ENCODE measurements at regions not wholly inside any gene's neighbourhood (a gene's known extent, or its start where the extent isn't known, plus 50 kb on each side); places are given as distances from the start of the nearest gene placed in this dataset.
A peak's percentile ranks its signal among the peaks of the same experiment; 100 is the strongest.
"Not testable (repeated sequence)": the region's sequence is repeated elsewhere in the genome, so short reads cannot be mapped to it uniquely, and the experiment has no call there.

- H3K9me3 ChIP-seq (replicated peaks; ENCODE audit: insufficient read depth, low read length); H3K79me2 ChIP-seq (ENCODE audit: low read length); H3K27ac ChIP-seq (ENCODE audit: low read length); H3K36me3 ChIP-seq (replicated peaks; ENCODE audit: insufficient read depth, low read length); H3K9ac ChIP-seq (ENCODE audit: low read length); H3F3A ChIP-seq (ENCODE audit: insufficient read depth, low read length); H4K20me1 ChIP-seq (ENCODE audit: insufficient read depth, low read length); H3K4me1 ChIP-seq (ENCODE audit: low read length); H3K27me3 ChIP-seq (replicated peaks; ENCODE audit: insufficient read depth, low read length); H3K4me3 ChIP-seq (ENCODE audit: low read length); H3K4me2 ChIP-seq (ENCODE audit: low read depth, low read length); H2AFZ ChIP-seq (ENCODE audit: low read length); H3K9me2 ChIP-seq (replicated peaks; ENCODE audit: insufficient read depth, low read length); DNase-seq: not testable (repeated sequence)
Measured at GRCh38 chr17:20687584-20687983, 108.1 kb downstream of the CDRT15L2 start.

DNA sequence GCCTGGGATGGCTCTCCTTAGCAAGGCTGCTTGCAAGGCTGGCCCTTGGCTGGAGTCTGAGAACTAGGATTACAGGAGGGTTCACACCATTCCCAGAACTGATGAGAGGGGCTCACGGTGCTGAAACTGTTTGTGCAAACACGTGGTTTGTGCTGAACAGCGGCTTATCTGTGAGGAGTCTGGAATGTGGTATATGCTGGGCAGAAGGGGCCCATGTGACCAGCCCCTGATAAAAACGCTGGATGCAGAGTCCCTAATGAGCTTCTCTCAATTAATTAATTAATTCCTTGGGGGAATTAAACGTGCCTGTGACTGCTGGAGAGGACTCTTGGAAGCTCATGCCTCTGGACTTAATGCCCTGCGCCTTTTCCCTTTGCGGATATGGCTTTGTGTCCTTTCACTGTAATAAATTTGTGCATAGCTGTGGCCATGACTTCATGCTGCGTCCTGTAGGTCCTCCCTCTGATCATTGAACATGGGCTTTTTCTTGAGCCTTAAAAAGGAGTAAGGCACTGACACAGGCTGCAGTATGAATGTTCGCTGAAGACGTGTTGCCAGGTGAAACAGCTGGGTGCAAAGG is 109.7 kb downstream of the CDRT15L2 start:
- not testable (repeated sequence) for H3K36me3 ChIP-seq (replicated peaks; ENCODE audit: insufficient read depth, low read length); H3K4me3 ChIP-seq (ENCODE audit: low read length); H3K79me2 ChIP-seq (ENCODE audit: low read length); H3K27me3 ChIP-seq (replicated peaks; ENCODE audit: insufficient read depth, low read length); H3K9me3 ChIP-seq (replicated peaks; ENCODE audit: insufficient read depth, low read length); DNase-seq; H3K9me2 ChIP-seq (replicated peaks; ENCODE audit: insufficient read depth, low read length); H3F3A ChIP-seq (ENCODE audit: insufficient read depth, low read length); H3K4me1 ChIP-seq (ENCODE audit: low read length); H3K9ac ChIP-seq (ENCODE audit: low read length); H4K20me1 ChIP-seq (ENCODE audit: insufficient read depth, low read length); H3K4me2 ChIP-seq (ENCODE audit: low read depth, low read length); H2AFZ ChIP-seq (ENCODE audit: low read length); H3K27ac ChIP-seq (ENCODE audit: low read length)

DNA sequence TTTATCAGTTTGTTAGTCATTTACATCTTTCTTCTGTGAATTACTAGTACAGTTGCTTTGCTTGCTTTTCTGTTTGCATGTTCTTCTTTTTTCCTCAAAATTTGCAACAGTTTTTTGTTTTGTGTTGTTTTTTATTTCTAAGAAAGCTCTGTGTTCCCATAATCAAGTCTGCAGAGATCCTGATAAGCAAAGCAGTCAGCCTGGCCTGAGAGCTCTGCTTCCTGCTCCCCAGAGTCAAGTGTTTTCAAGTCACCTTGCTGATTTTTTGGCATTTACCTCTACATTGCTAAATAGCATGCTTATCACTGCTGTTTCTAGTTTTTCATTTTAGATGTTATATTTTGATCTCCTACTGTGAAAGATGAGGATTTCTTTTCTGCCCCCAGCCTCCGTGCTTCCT is 113.2 kb downstream of the CDRT15L2 start:
- H3K27me3 ChIP-seq (replicated peaks; ENCODE audit: insufficient read depth, low read length); H3K9ac ChIP-seq (ENCODE audit: low read length); H3K9me2 ChIP-seq (replicated peaks; ENCODE audit: insufficient read depth, low read length); H3K4me3 ChIP-seq (ENCODE audit: low read length); H3K4me1 ChIP-seq (ENCODE audit: low read length); H3K4me2 ChIP-seq (ENCODE audit: low read depth, low read length); H2AFZ ChIP-seq (ENCODE audit: low read length); H3K79me2 ChIP-seq (ENCODE audit: low read length); H3K36me3 ChIP-seq (replicated peaks; ENCODE audit: insufficient read depth, low read length); DNase-seq; H3K9me3 ChIP-seq (replicated peaks; ENCODE audit: insufficient read depth, low read length); H4K20me1 ChIP-seq (ENCODE audit: insufficient read depth, low read length); H3K27ac ChIP-seq (ENCODE audit: low read length); H3F3A ChIP-seq (ENCODE audit: insufficient read depth, low read length): not testable (repeated sequence)

- H4K20me1 ChIP-seq (ENCODE audit: insufficient read depth, low read length); H3K4me1 ChIP-seq (ENCODE audit: low read length); H3K4me3 ChIP-seq (ENCODE audit: low read length); H3K9me2 ChIP-seq (replicated peaks; ENCODE audit: insufficient read depth, low read length); DNase-seq; H3F3A ChIP-seq (ENCODE audit: insufficient read depth, low read length); H3K36me3 ChIP-seq (replicated peaks; ENCODE audit: insufficient read depth, low read length); H3K9ac ChIP-seq (ENCODE audit: low read length); H3K79me2 ChIP-seq (ENCODE audit: low read length); H3K27me3 ChIP-seq (replicated peaks; ENCODE audit: insufficient read depth, low read length); H2AFZ ChIP-seq (ENCODE audit: low read length); H3K9me3 ChIP-seq (replicated peaks; ENCODE audit: insufficient read depth, low read length); H3K27ac ChIP-seq (ENCODE audit: low read length); H3K4me2 ChIP-seq (ENCODE audit: low read depth, low read length): not testable (repeated sequence)
Measured at GRCh38 chr17:20695871-20696270, 116.3 kb downstream of the CDRT15L2 start.

DNA sequence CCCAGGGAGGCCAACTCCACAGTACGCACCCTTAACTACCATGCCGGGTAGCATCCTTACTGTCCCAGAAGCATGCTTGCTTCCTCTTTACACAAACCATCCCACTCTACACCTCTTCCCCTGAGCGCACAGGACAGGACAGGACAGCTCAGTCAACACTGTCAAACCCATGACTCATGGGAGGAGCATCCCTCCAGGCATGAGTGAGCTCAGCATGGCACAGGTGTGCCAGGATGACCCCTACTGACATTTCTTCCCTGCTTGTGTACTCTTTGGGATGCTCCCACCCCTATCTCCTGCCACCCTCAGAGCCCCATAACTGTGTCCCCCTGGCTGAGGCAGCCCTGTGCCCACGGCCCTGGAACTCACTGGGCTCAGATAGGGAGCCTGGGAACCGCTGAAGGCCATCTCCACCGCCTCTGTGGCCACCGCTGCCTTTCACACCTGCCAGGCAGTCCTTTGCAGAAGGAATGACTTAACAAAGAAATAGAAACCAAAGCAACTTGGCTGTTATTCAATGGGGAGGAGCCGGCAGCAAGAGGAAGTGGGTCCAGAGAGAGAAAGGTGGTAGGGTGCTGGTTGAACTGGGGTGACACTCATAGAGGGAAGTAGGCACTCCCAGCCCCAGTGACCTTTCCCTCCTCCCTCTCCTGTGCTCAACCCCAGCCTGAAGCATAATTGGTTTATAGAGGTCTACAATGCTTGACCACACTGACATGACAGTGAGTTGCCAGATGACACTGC is 119.1 kb downstream of the CDRT15L2 start:
- not testable (repeated sequence) for H4K20me1 ChIP-seq (ENCODE audit: insufficient read depth, low read length); H3K9ac ChIP-seq (ENCODE audit: low read length); H3K27me3 ChIP-seq (replicated peaks; ENCODE audit: insufficient read depth, low read length); H3K9me2 ChIP-seq (replicated peaks; ENCODE audit: insufficient read depth, low read length); H3K36me3 ChIP-seq (replicated peaks; ENCODE audit: insufficient read depth, low read length); H3K4me3 ChIP-seq (ENCODE audit: low read length); H3F3A ChIP-seq (ENCODE audit: insufficient read depth, low read length); H3K9me3 ChIP-seq (replicated peaks; ENCODE audit: insufficient read depth, low read length); H3K79me2 ChIP-seq (ENCODE audit: low read length); H3K4me1 ChIP-seq (ENCODE audit: low read length)
- H3K4me2 ChIP-seq (ENCODE audit: low read depth, low read length), result peak overlapping the region; percentile 31; the same call in 1 of the 2 replicates
- H2AFZ ChIP-seq (ENCODE audit: low read length), result peak overlapping the region; percentile 2; the same call in 1 of the 2 replicates
- peak; percentile 57 for DNase-seq
- peak overlapping the region; percentile 20; the same call in 1 of the 2 replicates for H3K27ac ChIP-seq (ENCODE audit: low read length)

DNA sequence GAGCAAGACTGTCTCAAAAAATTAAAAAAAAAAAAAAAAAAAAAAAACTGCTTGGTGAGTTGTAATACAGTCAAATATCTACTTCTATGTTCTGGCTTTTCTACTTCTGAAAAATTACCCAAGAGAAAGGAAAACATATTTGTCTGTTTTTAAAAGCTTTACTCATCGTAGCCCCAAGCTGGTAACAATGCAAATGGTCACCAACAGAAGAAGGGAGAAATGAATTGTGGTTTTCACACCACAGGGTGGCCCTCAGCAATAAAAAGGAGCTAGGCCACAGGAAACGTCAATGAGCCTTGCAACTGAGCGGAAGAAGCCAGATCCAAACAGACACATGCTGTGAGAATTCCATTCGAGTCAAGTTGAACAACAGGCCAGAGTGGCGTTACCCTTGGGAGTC is 121.0 kb downstream of the CDRT15L2 start:
- H3K4me3 ChIP-seq (ENCODE audit: low read length); H3K9me3 ChIP-seq (replicated peaks; ENCODE audit: insufficient read depth, low read length); H3K4me1 ChIP-seq (ENCODE audit: low read length); H3K27ac ChIP-seq (ENCODE audit: low read length); H3K27me3 ChIP-seq (replicated peaks; ENCODE audit: insufficient read depth, low read length); H4K20me1 ChIP-seq (ENCODE audit: insufficient read depth, low read length); H3K36me3 ChIP-seq (replicated peaks; ENCODE audit: insufficient read depth, low read length); H3K9ac ChIP-seq (ENCODE audit: low read length); H3F3A ChIP-seq (ENCODE audit: insufficient read depth, low read length); H3K79me2 ChIP-seq (ENCODE audit: low read length); DNase-seq; H2AFZ ChIP-seq (ENCODE audit: low read length); H3K9me2 ChIP-seq (replicated peaks; ENCODE audit: insufficient read depth, low read length); H3K4me2 ChIP-seq (ENCODE audit: low read depth, low read length): not testable (repeated sequence)

GRCh38 chr17:20701366-20701765 is 121.8 kb downstream of the CDRT15L2 start:
- not testable (repeated sequence) for H3K4me2 ChIP-seq (ENCODE audit: low read depth, low read length); H3K9ac ChIP-seq (ENCODE audit: low read length); DNase-seq; H3K9me3 ChIP-seq (replicated peaks; ENCODE audit: insufficient read depth, low read length); H3F3A ChIP-seq (ENCODE audit: insufficient read depth, low read length); H3K4me1 ChIP-seq (ENCODE audit: low read length); H3K27ac ChIP-seq (ENCODE audit: low read length); H4K20me1 ChIP-seq (ENCODE audit: insufficient read depth, low read length); H3K79me2 ChIP-seq (ENCODE audit: low read length); H3K4me3 ChIP-seq (ENCODE audit: low read length); H3K27me3 ChIP-seq (replicated peaks; ENCODE audit: insufficient read depth, low read length); H2AFZ ChIP-seq (ENCODE audit: low read length); H3K36me3 ChIP-seq (replicated peaks; ENCODE audit: insufficient read depth, low read length); H3K9me2 ChIP-seq (replicated peaks; ENCODE audit: insufficient read depth, low read length)

All from MM.1S (cell line).